HEK293T (cell line): ENCODE measurements at regions not wholly inside any gene's neighbourhood (a gene's known extent, or its start where the extent isn't known, plus 50 kb on each side); places are given as distances from the start of the nearest gene placed in this dataset.

Experiments used
- ARNT ChIP-seq: fragments of 450-650 bp; IDR thresholded peaks from 2 replicates; pipeline ENCODE4 v1.6.1; 2017; ENCODE audit warnings: mild to moderate bottlenecking
- BHLHE40 ChIP-seq: fragments of 450-650 bp; IDR thresholded peaks from 2 replicates; pipeline ENCODE4 v1.6.1; 2016; ENCODE audit warnings: mild to moderate bottlenecking, moderate library complexity, borderline replicate concordance
- CTBP1 ChIP-seq: fragments of 450-650 bp; IDR thresholded peaks from 2 replicates; pipeline ENCODE4 v1.6.1; 2016; ENCODE audit warnings: borderline replicate concordance
- FOXA1 ChIP-seq: fragments of 450-650 bp; IDR thresholded peaks from 2 replicates; pipeline ENCODE4 v1.6.1; 2016; ENCODE audit warnings: mild to moderate bottlenecking
- FOXK2 ChIP-seq: fragments of 450-650 bp; IDR thresholded peaks from 2 replicates; pipeline ENCODE4 v1.6.1; 2016; ENCODE audit warnings: mild to moderate bottlenecking
- FOXM1 ChIP-seq: fragments of 450-650 bp; IDR thresholded peaks from 2 replicates; pipeline ENCODE4 v1.6.1; 2017; ENCODE audit warnings: mild to moderate bottlenecking, borderline replicate concordance
- HDGF ChIP-seq: fragments of 450-650 bp; IDR thresholded peaks from 2 replicates; pipeline ENCODE4 v1.6.1; 2017; ENCODE audit warnings: antibody characterized with exemption, borderline replicate concordance
- L3MBTL2 ChIP-seq: fragments of 450-650 bp; conservative IDR thresholded peaks from 2 replicates; pipeline ENCODE4 v1.6.1; 2016; ENCODE audit warnings: mild to moderate bottlenecking
- NFRKB ChIP-seq: fragments of 450-650 bp; IDR thresholded peaks from 2 replicates; pipeline ENCODE4 v1.6.1; 2016; ENCODE audit warnings: mild to moderate bottlenecking, moderate library complexity
- PKNOX1 ChIP-seq: fragments of 450-650 bp; IDR thresholded peaks from 2 replicates; pipeline ENCODE4 v1.6.1; 2016
- SP1 ChIP-seq: fragments of 450-650 bp; IDR thresholded peaks from 2 replicates; pipeline ENCODE4 v1.6.1; 2017
- SUZ12 ChIP-seq: fragments of 450-650 bp; IDR thresholded peaks from 2 replicates; pipeline ENCODE4 v1.6.1; 2016; ENCODE audit warnings: mild to moderate bottlenecking
- TARDBP ChIP-seq: fragments of 450-650 bp; IDR thresholded peaks from 2 replicates; pipeline ENCODE4 v1.6.1; 2016

- no peak for TF ChIP-seq FOXA1
- TF ChIP-seq CTBP1, result no peak
- TF ChIP-seq SP1, result no peak
- TF ChIP-seq TARDBP, result no peak
- TF ChIP-seq NFRKB, result no peak
- no peak for TF ChIP-seq BHLHE40
- TF ChIP-seq FOXM1, result no peak
- no peak for TF ChIP-seq SUZ12
- TF ChIP-seq ARNT, result no peak
- no peak for TF ChIP-seq L3MBTL2
- no peak for TF ChIP-seq HDGF
- no peak for TF ChIP-seq FOXK2
- no peak for TF ChIP-seq PKNOX1
Measured at GRCh38 chr3:80068459-80068858, 300.7 kb upstream of the ROBO1 start.
